C4-2B (cell line): ENCODE measurements at regions not wholly inside any gene's neighbourhood (a gene's known extent, or its start where the extent isn't known, plus 50 kb on each side); places are given as distances from the start of the nearest gene placed in this dataset.

Experiments
- H3K27ac ChIP-seq: fragments of 450-650 bp; 2 replicates; pipeline ENCODE4 v1.5.1; 2017
- ZFX ChIP-seq: fragments of 450-650 bp; IDR thresholded peaks from 2 replicates; pipeline ENCODE4 v1.6.1; 2017
- TF ChIP-seq, protein P1 (sequence below): fragments of 450-650 bp; conservative IDR thresholded peaks from 2 replicates; pipeline ENCODE4 v1.5.1; 2017; ENCODE audit warnings: mild to moderate bottlenecking

DNA sequence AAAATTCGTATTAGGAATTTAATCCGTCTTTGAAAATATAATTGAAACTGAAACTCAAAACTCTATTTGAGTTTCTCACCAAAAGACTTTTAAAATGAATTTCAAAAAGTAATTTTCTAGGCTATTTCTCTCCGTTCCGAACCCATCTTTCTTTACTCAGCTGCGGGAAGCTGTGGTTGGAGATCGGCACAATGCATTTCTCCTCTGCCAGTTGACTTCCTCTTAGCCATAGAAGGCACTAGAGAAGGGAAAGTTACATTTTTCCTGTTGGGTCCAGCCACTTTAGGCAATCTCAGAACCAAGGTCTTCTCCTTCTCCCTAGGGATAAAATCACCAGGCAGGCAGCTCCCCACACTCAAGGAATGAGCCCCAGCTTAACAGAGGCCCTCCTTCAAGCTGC lies 133.6 kb upstream of the COL1A2 start:
- H3K27ac ChIP-seq: no peak overlapping the region
- no peak for TF ChIP-seq ZFX
- TF ChIP-seq, protein P1, sequence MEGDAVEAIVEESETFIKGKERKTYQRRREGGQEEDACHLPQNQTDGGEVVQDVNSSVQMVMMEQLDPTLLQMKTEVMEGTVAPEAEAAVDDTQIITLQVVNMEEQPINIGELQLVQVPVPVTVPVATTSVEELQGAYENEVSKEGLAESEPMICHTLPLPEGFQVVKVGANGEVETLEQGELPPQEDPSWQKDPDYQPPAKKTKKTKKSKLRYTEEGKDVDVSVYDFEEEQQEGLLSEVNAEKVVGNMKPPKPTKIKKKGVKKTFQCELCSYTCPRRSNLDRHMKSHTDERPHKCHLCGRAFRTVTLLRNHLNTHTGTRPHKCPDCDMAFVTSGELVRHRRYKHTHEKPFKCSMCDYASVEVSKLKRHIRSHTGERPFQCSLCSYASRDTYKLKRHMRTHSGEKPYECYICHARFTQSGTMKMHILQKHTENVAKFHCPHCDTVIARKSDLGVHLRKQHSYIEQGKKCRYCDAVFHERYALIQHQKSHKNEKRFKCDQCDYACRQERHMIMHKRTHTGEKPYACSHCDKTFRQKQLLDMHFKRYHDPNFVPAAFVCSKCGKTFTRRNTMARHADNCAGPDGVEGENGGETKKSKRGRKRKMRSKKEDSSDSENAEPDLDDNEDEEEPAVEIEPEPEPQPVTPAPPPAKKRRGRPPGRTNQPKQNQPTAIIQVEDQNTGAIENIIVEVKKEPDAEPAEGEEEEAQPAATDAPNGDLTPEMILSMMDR: no peak

DNA sequence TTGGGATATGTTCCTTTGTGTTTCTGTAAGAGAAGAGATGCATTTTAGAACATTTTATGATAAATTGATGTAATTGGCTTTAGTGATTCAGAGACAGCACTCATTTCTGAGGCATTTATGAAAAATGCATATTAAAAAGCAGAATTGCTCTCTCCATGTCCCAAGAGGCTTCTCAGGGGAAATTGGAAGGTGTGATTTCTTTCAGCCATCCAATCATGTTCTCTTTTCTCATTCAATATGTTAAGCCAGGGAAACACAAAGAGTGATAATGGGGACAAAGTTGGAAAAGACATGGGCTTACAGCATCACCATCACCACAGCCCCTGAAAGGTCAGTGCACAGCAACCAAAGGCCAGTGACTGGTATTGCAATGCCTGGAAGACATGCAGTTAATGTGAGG lies 129.9 kb upstream of the COL1A2 start:
- no peak overlapping the region for H3K27ac ChIP-seq
- no peak for TF ChIP-seq ZFX
- TF ChIP-seq, protein P1: no peak

DNA sequence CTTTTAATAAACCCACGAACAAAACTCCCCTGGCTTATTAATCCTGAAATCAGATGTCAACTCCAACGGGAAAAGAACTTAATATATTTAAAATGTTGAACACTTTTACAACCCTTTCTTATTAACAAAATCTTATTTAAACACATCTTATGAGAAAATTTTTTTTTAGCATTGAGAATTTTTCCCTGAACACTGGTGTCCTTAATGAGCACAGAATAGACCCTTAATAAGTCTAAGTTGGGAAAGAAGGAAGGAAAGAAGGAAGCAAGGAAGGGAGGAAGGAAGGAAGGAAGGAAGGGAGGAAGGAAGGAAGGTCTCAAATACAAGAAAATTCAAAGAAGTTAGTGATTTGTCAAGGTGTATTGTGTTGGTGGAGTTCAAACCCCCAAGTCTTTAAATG lies 129.2 kb upstream of the COL1A2 start:
- H3K27ac ChIP-seq: no peak overlapping the region
- TF ChIP-seq, protein P1: no peak
- no peak for TF ChIP-seq ZFX

DNA sequence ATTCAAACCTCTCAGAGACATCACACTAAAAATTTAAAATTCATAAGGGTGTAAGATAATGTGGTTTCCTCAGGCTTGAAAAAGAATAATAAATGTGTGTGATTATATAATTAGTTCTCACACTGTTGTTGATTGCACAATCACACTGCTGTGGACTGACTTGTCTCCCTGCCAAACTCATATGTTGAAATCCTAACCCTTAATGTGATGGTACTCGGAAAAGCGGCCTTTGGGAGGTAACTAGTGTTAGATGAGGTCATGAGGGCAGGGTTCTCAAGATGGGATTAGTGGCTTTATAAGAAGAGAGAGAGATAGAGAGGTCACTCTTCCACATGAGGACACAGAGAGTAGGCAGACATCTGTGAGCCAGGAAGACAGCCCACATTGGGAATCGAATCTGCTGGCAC lies 128.5 kb upstream of the COL1A2 start:
- TF ChIP-seq ZFX: no peak
- TF ChIP-seq, protein P1: no peak
- no peak overlapping the region for H3K27ac ChIP-seq

DNA sequence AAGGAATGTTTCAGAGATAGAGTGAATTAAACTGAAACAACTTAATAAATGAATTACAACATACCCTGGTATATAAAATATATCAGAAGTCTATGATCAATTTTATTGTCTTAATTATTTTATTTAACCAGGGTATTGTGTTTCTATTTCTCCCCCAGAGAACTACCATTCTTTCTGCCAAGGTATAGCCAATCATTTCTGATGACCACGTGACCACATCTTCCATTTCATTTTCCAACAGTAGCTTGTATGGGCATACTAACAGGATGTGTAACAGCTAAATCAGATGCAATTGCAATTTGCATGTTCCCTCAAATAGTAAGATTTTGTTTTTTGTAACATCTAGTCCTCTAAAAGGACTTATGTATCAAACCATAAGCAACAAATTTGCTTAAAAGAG lies 123.9 kb upstream of the COL1A2 start:
- no peak overlapping the region for H3K27ac ChIP-seq
- TF ChIP-seq, protein P1: no peak
- no peak for TF ChIP-seq ZFX

DNA sequence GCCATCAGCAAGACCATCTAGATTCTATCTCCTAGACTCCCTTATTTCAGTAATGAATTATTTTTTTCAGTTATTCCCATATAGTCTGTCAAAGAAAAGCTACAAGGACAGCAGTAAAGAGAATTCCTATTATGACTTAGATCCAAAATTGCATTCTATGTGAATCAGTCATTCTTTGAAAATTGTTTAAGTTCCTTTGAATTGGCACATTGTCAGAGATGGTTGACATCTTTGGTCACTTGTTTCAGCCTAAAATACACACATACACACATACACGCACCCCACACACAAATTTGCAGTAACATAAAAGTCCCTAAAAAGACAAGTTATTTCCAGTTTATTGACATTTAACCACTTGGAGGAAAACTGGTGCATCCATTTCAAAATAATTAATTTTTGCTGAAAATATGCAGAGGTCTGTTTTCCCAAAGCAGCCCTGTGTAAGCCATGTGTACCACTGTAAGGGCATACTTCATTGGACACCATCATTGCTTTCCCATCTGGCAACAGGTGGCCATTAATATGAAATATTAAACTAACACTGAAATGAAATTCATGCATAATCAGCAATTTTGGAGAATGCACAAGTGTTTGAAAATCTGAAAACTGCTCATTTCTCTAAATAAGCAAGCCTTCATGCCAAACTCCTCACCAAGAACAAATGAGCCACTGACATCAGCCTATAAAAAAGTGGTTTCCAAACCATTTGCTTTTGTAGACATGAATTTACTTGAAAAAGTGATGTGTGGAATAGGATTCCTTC lies 121.7 kb upstream of the COL1A2 start:
- TF ChIP-seq, protein P1: no peak
- TF ChIP-seq ZFX: no peak
- H3K27ac ChIP-seq: no peak overlapping the region

DNA sequence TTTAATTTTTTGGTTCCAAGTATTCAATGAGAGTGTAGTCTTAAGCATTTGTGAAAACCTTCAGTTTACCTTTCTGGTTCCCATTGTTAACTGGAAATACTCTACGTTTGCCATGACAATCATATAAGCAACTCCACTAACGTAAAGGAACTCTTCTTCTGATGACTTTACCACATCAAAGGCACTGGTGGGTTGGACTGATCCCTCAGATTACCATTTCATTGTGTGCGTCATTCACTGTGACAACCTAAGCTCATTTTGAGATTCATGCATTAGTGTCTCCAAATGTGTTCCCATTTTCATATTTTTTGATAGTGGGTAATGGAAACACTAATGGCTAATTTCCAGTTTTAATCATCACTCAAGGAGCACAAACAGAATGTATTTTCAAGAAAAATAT lies 119.9 kb upstream of the COL1A2 start:
- no peak overlapping the region for H3K27ac ChIP-seq
- no peak for TF ChIP-seq ZFX
- TF ChIP-seq, protein P1: no peak
